Ectodermal cell (in vitro differentiated cells): ENCODE measurements at regions not wholly inside any gene's neighbourhood (a gene's known extent, or its start where the extent isn't known, plus 50 kb on each side); places are given as distances from the start of the nearest gene placed in this dataset.

ENCODE experiments used
- H3K27ac ChIP-seq: 2 replicates; pipeline ENCODE4 v1.7.0; 2013; ENCODE audit warnings: mild to moderate bottlenecking, low read depth, low read length; ENCODE audit not compliant: insufficient read depth, poor library complexity, severe bottlenecking
- H3K27me3 ChIP-seq: 2 replicates; pipeline ENCODE4 v1.7.0; 2013; ENCODE audit warnings: mild to moderate bottlenecking, low read length; ENCODE audit not compliant: insufficient read depth, control insufficient read depth, poor library complexity, severe bottlenecking
- H3K36me3 ChIP-seq: one replicate; pipeline ENCODE4 v1.7.0; 2013; ENCODE audit warnings: low read length; ENCODE audit not compliant: control insufficient read depth, insufficient read depth
- H3K4me1 ChIP-seq: one replicate; pipeline ENCODE4 v1.7.0; 2013; ENCODE audit warnings: low read length; ENCODE audit not compliant: control insufficient read depth, insufficient read depth
- H3K4me3 ChIP-seq: 2 replicates; pipeline ENCODE4 v1.7.0; 2013; ENCODE audit warnings: low read depth, low read length, control low read depth; ENCODE audit not compliant: insufficient read depth
- H3K9me3 ChIP-seq: 2 replicates; pipeline ENCODE4 v1.7.0; 2013; ENCODE audit warnings: mild to moderate bottlenecking, low read length, moderate library complexity; ENCODE audit not compliant: control insufficient read depth
- WGBS, 2 experiments: methylation state at CpG; one replicate each; pipeline ENCODE4 v1.1.7; 2013; ENCODE audit warnings: missing lambda C conversion rate in 2 of 2; 5-methylcytosine and 5-hydroxymethylcytosine counted together

DNA sequence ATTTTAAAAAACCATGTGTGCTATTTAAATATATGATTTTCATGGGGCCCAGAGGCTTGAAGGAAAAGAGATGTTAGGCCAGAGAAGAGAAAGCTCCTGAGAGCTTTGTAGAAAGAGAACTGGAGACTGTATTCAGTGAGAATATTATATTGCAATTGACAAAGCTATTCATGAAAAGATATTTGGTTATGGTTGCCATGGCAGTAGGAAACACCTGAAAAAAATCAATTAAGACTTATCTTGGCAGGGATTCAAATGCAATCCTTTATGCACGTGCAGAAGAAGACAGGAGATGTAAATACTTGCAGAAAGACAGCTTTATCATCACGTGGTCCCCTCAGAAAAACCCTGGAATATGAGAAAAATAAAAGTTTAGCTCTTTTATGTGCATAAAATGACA, 636.0 kb upstream of the TBL1XR1 start:
- H3K4me3 ChIP-seq: no peak overlapping the region
- no peaks in the 10 kb centered on the region for H3K27me3 ChIP-seq
- 88 to 97% methylated on average over 2 of the region's 2 CpGs for WGBS, 2 experiments
- H3K27ac ChIP-seq: no peak overlapping the region
- no peaks in the 10 kb centered on the region for H3K9me3 ChIP-seq
- no peaks in the 10 kb centered on the region for H3K36me3 ChIP-seq
- no peaks in the 10 kb centered on the region for H3K4me1 ChIP-seq

- H3K27ac ChIP-seq: no peak overlapping the region
- no peak overlapping the region for H3K4me3 ChIP-seq
- no peaks in the 10 kb centered on the region for H3K27me3 ChIP-seq
- H3K4me1 ChIP-seq: no peaks in the 10 kb centered on the region
- no peaks in the 10 kb centered on the region for H3K36me3 ChIP-seq
- H3K9me3 ChIP-seq: no peaks in the 10 kb centered on the region
- 31 to 61% methylated on average over 2 of the region's 2 CpGs for WGBS, 2 experiments
These were observed 637.7 kb upstream of the TBL1XR1 start for GRCh38 chr3:177835008-177835407.

DNA sequence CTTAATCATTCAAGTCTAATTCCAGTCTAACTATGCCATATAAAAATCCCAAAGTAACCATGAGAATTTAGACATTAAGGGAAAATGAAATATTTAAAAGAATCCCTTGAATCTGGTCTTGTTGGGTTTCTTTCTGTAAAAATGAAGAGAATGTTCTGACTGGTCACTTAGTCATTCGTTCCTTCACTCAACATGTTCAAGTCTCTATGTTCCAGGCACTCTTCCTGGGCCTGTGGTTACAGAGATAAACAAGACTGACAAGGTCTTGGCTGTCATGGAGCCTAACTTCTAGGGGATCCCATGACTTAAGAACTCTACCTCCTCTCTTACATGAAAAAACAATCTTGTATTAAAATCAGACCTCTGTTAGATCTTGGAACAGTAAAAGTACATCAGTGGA, 638.6 kb upstream of the TBL1XR1 start:
- Histone ChIP-seq H3K27me3 (no peaks in the 10 kb centered on the region), H3K9me3 (no peaks in the 10 kb centered on the region), H3K4me1 (no peaks in the 10 kb centered on the region), H3K27ac (no peak overlapping the region), H3K4me3 (no peak overlapping the region), H3K36me3 (no peaks in the 10 kb centered on the region)
- 97 to 100% methylated on average over 1 of the region's 1 CpG for WGBS, 2 experiments

DNA sequence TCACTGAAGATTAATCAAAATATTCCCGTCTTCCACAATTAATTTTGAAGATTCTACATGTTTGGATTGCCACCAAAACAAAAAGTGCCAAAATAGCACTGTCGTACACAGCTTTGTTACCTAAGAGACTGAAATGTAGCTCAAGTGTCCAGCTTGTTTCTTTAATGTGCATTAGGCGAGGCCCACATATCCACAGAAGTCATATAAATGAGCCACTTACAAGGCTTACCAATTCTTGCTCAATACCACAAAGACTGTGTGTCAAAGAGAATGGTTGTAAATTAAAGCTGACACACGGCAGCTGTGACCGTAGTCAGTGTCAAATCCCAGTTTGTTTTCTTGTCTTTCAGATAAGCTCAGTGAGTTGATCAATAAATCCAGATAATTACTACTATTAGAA, 639.4 kb upstream of the TBL1XR1 start:
- no peak overlapping the region for H3K27ac ChIP-seq
- H3K27me3 ChIP-seq: no peaks in the 10 kb centered on the region
- no peaks in the 10 kb centered on the region for H3K36me3 ChIP-seq
- WGBS, 2 experiments: 91 to 94% methylated on average over 4 to 5 of the region's 5 CpGs
- no peaks in the 10 kb centered on the region for H3K9me3 ChIP-seq
- H3K4me1 ChIP-seq: no peaks in the 10 kb centered on the region
- no peak overlapping the region for H3K4me3 ChIP-seq

DNA sequence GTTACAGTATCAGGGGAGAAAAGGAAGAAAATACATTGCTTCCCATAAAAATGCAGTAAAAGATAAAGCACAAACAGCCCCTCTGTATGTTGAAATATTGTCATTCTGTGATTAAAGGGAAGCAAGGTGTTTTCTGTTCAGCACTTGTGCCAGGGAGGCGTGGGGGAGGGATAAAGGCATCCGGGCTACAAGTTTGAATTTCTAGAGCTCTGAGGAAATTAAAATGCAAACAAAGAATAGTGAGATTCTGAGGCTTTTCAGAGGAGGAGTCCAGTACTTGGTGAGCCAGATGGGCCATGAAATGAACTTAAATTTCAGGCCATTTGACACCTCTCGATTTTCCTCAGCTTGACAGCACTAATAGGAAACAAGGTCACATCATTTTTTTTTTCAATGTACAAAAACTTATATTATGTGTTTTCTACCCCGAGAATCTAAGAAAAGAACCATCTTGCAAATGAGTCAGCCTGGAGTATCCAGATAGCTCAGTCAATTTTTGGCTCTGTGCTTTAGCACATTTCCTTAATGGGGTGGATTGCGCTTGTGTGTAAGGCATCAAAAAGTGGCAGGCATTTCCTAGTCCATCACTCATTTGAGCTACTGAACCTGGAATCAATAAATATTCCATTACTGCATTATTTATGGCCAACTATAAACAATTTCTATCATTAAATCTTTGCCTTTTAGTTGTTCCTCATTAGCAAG, 640.8 kb upstream of the TBL1XR1 start:
- H3K36me3 ChIP-seq: no peaks in the 10 kb centered on the region
- H3K4me3 ChIP-seq: no peak overlapping the region
- H3K27ac ChIP-seq: no peak overlapping the region
- H3K27me3 ChIP-seq: no peaks in the 10 kb centered on the region
- no peaks in the 10 kb centered on the region for H3K4me1 ChIP-seq
- no peaks in the 10 kb centered on the region for H3K9me3 ChIP-seq
- WGBS, 2 experiments: 89 to 94% methylated on average over 5 of the region's 5 CpGs

DNA sequence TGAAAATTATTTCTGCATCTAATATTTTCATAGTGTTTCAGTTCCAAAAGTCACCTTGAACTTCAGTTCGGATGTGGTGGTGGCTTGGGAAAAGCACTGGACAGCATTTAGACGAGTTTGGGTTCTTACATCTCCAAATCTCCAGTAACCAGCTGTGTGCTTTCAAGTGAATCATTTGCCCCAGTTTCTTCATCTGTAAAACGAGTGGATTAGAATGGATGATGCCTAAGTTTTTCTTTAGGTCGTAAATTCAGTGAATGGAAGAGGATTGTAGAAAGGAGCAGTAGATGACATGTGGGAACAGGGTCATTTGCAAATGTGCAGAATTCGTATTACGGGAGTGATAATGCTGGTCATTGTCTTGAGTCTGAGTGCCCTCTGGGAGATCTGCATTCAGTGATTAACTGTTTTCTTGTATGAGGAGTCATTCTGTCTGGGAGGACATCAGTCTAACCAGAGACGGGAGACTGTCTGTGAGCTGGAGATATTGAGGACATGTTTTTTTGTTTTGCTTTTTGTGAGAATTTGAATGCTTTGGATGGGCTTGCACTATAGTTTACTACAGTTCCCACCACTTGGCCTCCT, 641.6 kb upstream of the TBL1XR1 start:
- no peak overlapping the region for H3K4me3 ChIP-seq
- H3K27ac ChIP-seq: no peak overlapping the region
- no peaks in the 10 kb centered on the region for H3K4me1 ChIP-seq
- no peaks in the 10 kb centered on the region for H3K9me3 ChIP-seq
- no peaks in the 10 kb centered on the region for H3K27me3 ChIP-seq
- H3K36me3 ChIP-seq: no peaks in the 10 kb centered on the region
- WGBS, 2 experiments: 87 to 89% methylated on average over 7 of the region's 7 CpGs

DNA sequence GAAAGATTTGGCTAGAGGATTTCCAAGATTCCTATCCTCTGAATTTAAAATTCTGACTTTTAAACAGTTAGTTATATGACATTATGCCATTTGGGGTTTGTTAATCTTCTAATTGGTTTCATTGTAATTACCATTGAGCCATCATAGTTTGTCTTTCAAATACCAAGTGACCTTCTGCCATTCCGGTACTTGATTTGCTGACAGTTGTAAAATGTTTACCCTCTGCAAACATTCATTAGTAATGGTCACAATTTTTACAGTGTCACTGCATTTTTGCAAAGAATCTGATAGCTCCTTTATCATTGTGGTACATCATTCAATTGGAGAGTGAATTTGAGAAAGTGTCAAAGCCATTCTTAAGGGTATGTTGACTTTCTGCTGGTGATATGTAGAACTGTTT, 645.0 kb upstream of the TBL1XR1 start:
- Histone ChIP-seq H3K36me3 (no peaks in the 10 kb centered on the region), H3K27ac (no peak overlapping the region), H3K4me1 (no peaks in the 10 kb centered on the region), H3K27me3 (no peaks in the 10 kb centered on the region), H3K9me3 (no peaks in the 10 kb centered on the region), H3K4me3 (no peak overlapping the region)
- WGBS, 2 experiments: 90 to 96% methylated on average over 1 of the region's 1 CpG

DNA sequence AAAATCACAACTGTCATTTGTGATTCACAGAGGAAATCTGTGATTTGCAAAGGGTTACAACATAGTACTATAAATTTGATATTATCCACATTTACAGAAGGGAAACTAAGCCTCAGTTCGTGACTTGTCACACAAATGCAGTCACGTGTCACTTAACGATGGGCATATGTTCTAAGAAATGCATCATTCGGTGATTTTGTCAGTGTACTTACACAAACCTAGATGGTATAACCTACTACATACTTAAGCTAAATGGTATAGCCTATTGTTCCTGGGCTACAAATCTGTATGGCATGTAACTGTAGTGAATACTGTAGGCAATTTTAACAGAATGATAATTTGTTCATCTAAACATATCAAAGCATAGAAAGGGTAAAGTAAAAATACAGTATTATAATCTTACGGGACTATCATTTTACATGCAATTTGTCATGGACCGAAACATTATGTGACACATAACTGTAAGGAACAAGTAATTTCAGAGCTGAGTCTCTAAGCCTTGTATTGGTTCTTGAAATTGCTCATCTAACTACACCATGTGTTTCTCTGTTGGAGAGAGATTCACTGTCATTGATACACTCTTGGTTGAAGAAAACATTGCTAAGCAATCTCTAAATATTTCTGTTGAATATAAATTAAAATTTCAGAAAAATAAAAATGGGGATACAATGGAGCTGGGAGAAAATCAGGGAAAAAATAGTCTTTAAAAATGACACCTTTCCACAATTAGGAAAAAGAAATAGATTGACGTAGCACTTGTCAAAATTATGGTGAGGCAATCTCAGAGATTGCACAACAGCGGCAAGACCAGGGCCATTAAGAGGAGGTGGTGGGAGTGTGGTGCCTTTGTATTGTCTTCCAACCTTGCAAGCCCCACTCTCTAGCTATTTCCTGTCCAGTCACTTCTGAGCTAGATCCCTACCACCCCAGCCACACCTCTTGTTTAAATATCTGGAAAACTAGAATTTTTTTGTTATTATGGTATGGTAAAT, 645.8 kb upstream of the TBL1XR1 start:
- Histone ChIP-seq H3K4me1 (no peaks in the 10 kb centered on the region), H3K27ac (no peak overlapping the region), H3K27me3 (no peaks in the 10 kb centered on the region), H3K4me3 (no peak overlapping the region), H3K36me3 (no peaks in the 10 kb centered on the region), H3K9me3 (no peaks in the 10 kb centered on the region)
- WGBS, 2 experiments: 91 to 94% methylated on average over 7 to 8 of the region's 8 CpGs

- H3K27ac ChIP-seq: no peak overlapping the region
- no peaks in the 10 kb centered on the region for H3K4me1 ChIP-seq
- no peaks in the 10 kb centered on the region for H3K27me3 ChIP-seq
- WGBS, 2 experiments: 93 to 97% methylated on average over 3 of the region's 3 CpGs
- no peak overlapping the region for H3K4me3 ChIP-seq
- H3K36me3 ChIP-seq: no peaks in the 10 kb centered on the region
- H3K9me3 ChIP-seq: no peaks in the 10 kb centered on the region
These were observed 654.9 kb upstream of the TBL1XR1 start for GRCh38 chr3:177852001-177852807.
